ENCODE measurements at regions not wholly inside any gene's neighbourhood (a gene's known extent, or its start where the extent isn't known, plus 50 kb on each side); places are given as distances from the start of the nearest gene placed in this dataset.

- DNase-seq = no peak
Measured at GRCh38 chr9:16314476-16314875, 556.0 kb downstream of the BNC2 start.

- no peak for DNase-seq
Measured at GRCh38 chr9:16315720-16316119, 554.8 kb downstream of the BNC2 start.

- DNase-seq = no peak
Measured at GRCh38 chr9:16316456-16316855, 554.0 kb downstream of the BNC2 start.

GRCh38 chr9:16316911-16317817 is 553.3 kb downstream of the BNC2 start:
- DNase-seq = no peak

GRCh38 chr9:16318516-16319060 is 551.9 kb downstream of the BNC2 start:
- DNase-seq = no peak

- no peak for DNase-seq
Measured at GRCh38 chr9:16319646-16320045, 550.8 kb downstream of the BNC2 start.

GRCh38 chr9:16320338-16320902 is 550.0 kb downstream of the BNC2 start:
- no peak for DNase-seq

- DNase-seq = no peak
Measured at GRCh38 chr9:16321461-16322119, 548.9 kb downstream of the BNC2 start.

GRCh38 chr9:16322849-16323248 is 547.6 kb downstream of the BNC2 start:
- DNase-seq = no peak

- DNase-seq = no peak
Measured at GRCh38 chr9:16325966-16326365, 544.5 kb downstream of the BNC2 start.

- no peak for DNase-seq
Measured at GRCh38 chr9:16328349-16328748, 542.1 kb downstream of the BNC2 start.

- DNase-seq = no peak
Measured at GRCh38 chr9:16329671-16330113, 540.8 kb downstream of the BNC2 start.

- no peak for DNase-seq
Measured at GRCh38 chr9:16331031-16331430, 539.4 kb downstream of the BNC2 start.

- DNase-seq = no peak
Measured at GRCh38 chr9:16331527-16331926, 538.9 kb downstream of the BNC2 start.

GRCh38 chr9:16333691-16334090 is 536.8 kb downstream of the BNC2 start:
- no peak for DNase-seq

- DNase-seq = no peak
Measured at GRCh38 chr9:16335788-16336580, 534.5 kb downstream of the BNC2 start.

GRCh38 chr9:16336833-16337232 is 533.6 kb downstream of the BNC2 start:
- no peak for DNase-seq

GRCh38 chr9:16337322-16338029 is 533.0 kb downstream of the BNC2 start:
- no peak for DNase-seq

- no peak for DNase-seq
Measured at GRCh38 chr9:16341177-16341576, 529.3 kb downstream of the BNC2 start.

GRCh38 chr9:16342246-16343020 is 528.0 kb downstream of the BNC2 start:
- DNase-seq = no peak

Measured in NCI-H526 (cell line).